NCI-H2081 (cell line): ENCODE measurements at regions not wholly inside any gene's neighbourhood (a gene's known extent, or its start where the extent isn't known, plus 50 kb on each side); places are given as distances from the start of the nearest gene placed in this dataset.

Experiments
- DNase-seq, 2 experiments: peaks; one replicate each; lab custom pipeline; 2025; lab: John Stamatoyannopoulos, UW

GRCh38 chr15:70426096-70426821 lies 328.5 kb upstream of the TLE3 start:
- no peak for DNase-seq

- DNase-seq = no peak
Observed at GRCh38 chr15:70424937-70425411, 327.3 kb upstream of the TLE3 start.

GRCh38 chr15:70423267-70423666 lies 325.6 kb upstream of the TLE3 start:
- no peak for DNase-seq

- DNase-seq = no peak
Observed at GRCh38 chr15:70422342-70422741, 324.6 kb upstream of the TLE3 start.

GRCh38 chr15:70420948-70421482 lies 323.3 kb upstream of the TLE3 start:
- DNase-seq = peak; percentile 34 to 70

GRCh38 chr15:70420086-70420947 lies 322.6 kb upstream of the TLE3 start:
- no peak for DNase-seq

GRCh38 chr15:70418943-70419342 lies 321.2 kb upstream of the TLE3 start:
- DNase-seq = no peak

GRCh38 chr15:70417535-70417934 lies 319.8 kb upstream of the TLE3 start:
- DNase-seq = no peak

- no peak for DNase-seq
Observed at GRCh38 chr15:70416829-70417228, 319.1 kb upstream of the TLE3 start.

- peak; percentile 18 to 76 for DNase-seq
Observed at GRCh38 chr15:70415398-70415797, 317.7 kb upstream of the TLE3 start.

GRCh38 chr15:70414626-70415025 lies 316.9 kb upstream of the TLE3 start:
- DNase-seq = no peak

- peak; percentile 60 to 79 for DNase-seq
Observed at GRCh38 chr15:70412794-70413193, 315.1 kb upstream of the TLE3 start.

- no peak for DNase-seq
Observed at GRCh38 chr15:70411143-70411863, 313.6 kb upstream of the TLE3 start.

- DNase-seq = no peak
Observed at GRCh38 chr15:70410371-70410985, 312.8 kb upstream of the TLE3 start.

- DNase-seq = no peak
Observed at GRCh38 chr15:70409388-70409787, 311.7 kb upstream of the TLE3 start.

- DNase-seq = no peak
Observed at GRCh38 chr15:70407955-70408354, 310.2 kb upstream of the TLE3 start.

GRCh38 chr15:70407336-70407670 lies 309.6 kb upstream of the TLE3 start:
- DNase-seq = no peak

GRCh38 chr15:70406617-70407335 lies 309.1 kb upstream of the TLE3 start:
- DNase-seq = no peak

GRCh38 chr15:70401709-70402108 lies 304.0 kb upstream of the TLE3 start:
- no peak for DNase-seq

GRCh38 chr15:70400766-70401541 lies 303.2 kb upstream of the TLE3 start:
- DNase-seq = no peak
